PC-9 (cell line): ENCODE measurements at regions not wholly inside any gene's neighbourhood (a gene's known extent, or its start where the extent isn't known, plus 50 kb on each side); places are given as distances from the start of the nearest gene placed in this dataset.

Experiments
- BruUV-seq: library from RNA; stranded (reverse); fragments of 400-500 nt; replicated peaks from 2 replicates; lab custom pipeline; 2021; lab: Mats Ljungman, UMichigan
- CTCF ChIA-PET: fragments of 300-600 bp; sonication (Branson Sonifier 250); formaldehyde crosslinking; loops from one replicate; lab custom pipeline; 2022; ENCODE audit warnings: antibody characterized with exemption; lab: Charles Lee
- POLR2A ChIA-PET: fragments of 300-600 bp; sonication (Branson Sonifier 250); formaldehyde crosslinking; loops from one replicate; lab custom pipeline; 2022; ENCODE audit warnings: antibody characterized with exemption; ENCODE audit not compliant: unreplicated experiment; lab: Charles Lee
- DNase-seq, 2 experiments: peaks; one replicate each; pipeline versions ENCODE4 v3.0.0 to v3.0.0-alpha.2; 2015 to 2022; ENCODE audit warnings: mixed read lengths in 1 of 2
- H2AFZ ChIP-seq: fragments of 200-600 bp; sonication (generic); 2 replicates; pipeline ENCODE4 v1.8.1; 2017; ENCODE audit warnings: antibody characterized with exemption
- H3F3A ChIP-seq: fragments of 200-600 bp; sonication (generic); 2 replicates; pipeline ENCODE4 v1.8.1; 2017; ENCODE audit warnings: antibody characterized with exemption, mild to moderate bottlenecking, low read depth; ENCODE audit not compliant: insufficient read depth
- H3K27ac ChIP-seq: fragments of 200-600 bp; sonication (generic); 2 replicates; pipeline ENCODE4 v1.6.1; 2016; ENCODE audit warnings: mixed run types
- H3K27me3 ChIP-seq: fragments of 200-600 bp; sonication (generic); 2 replicates; pipeline ENCODE4 v1.6.1; 2016; ENCODE audit warnings: low read depth, mixed run types; ENCODE audit not compliant: insufficient read depth
- H3K36me3 ChIP-seq: fragments of 200-600 bp; sonication (generic); 2 replicates; pipeline ENCODE4 v1.6.1; 2016; ENCODE audit warnings: low read depth, mixed run types
- H3K4me1 ChIP-seq: fragments of 200-600 bp; sonication (generic); replicated peaks from 2 replicates; pipeline ENCODE4 v1.6.1; 2016; ENCODE audit warnings: mixed run types; ENCODE audit not compliant: insufficient read depth
- H3K4me2 ChIP-seq: fragments of 200-600 bp; sonication (generic); 2 replicates; pipeline ENCODE4 v1.6.1; 2017; ENCODE audit warnings: mixed run types
- H3K4me3 ChIP-seq: fragments of 200-600 bp; sonication (generic); 2 replicates; pipeline ENCODE4 v1.6.1; 2016; ENCODE audit warnings: mixed run types
- H3K79me2 ChIP-seq: fragments of 200-600 bp; sonication (generic); 2 replicates; pipeline ENCODE4 v1.6.1; 2017; ENCODE audit warnings: low read depth, mixed run types
- H3K9me2 ChIP-seq: fragments of 200-600 bp; sonication (generic); 2 replicates; pipeline ENCODE4 v1.8.1; 2017; ENCODE audit warnings: mild to moderate bottlenecking; ENCODE audit not compliant: insufficient read depth
- H3K9me3 ChIP-seq: fragments of 200-600 bp; sonication (generic); 2 replicates; pipeline ENCODE4 v1.8.1; 2016; ENCODE audit warnings: low read depth; ENCODE audit not compliant: insufficient read depth
- H4K20me1 ChIP-seq: fragments of 200-600 bp; sonication (generic); 2 replicates; pipeline ENCODE4 v1.8.1; 2017; ENCODE audit not compliant: insufficient read depth
- CTCF ChIP-seq: fragments of 200-600 bp; sonication (generic); conservative IDR thresholded peaks from 2 replicates; pipeline ENCODE4 v1.6.1; 2017; ENCODE audit warnings: mixed run types, antibody characterized with exemption, mild to moderate bottlenecking, moderate library complexity
- EZH2 ChIP-seq: fragments of 200-600 bp; sonication (generic); IDR thresholded peaks from 2 replicates; pipeline ENCODE4 v1.8.0; 2017; ENCODE audit warnings: antibody characterized with exemption, low read depth
- intact Hi-C: fragments of 100-400 bp; cut with micrococcal nuclease; formaldehyde crosslinking; loops from one replicate; pipeline ENCODE4 v1.10.0; 2022; ENCODE audit not compliant: unreplicated experiment

GRCh38 chr4:174041555-174042105, 241.8 kb downstream of the FBXO8 start:
- Histone ChIP-seq H4K20me1 (no peaks in the 10 kb centered on the region), H2AFZ (no peak overlapping the region), H3K79me2 (no peaks in the 10 kb centered on the region), H3K4me3 (no peak overlapping the region), H3K4me1 (no peaks in the 10 kb centered on the region), H3K4me2 (no peak overlapping the region), H3K9me3 (no peaks in the 10 kb centered on the region), H3K27me3 (no peaks in the 10 kb centered on the region), H3K27ac (no peak overlapping the region), H3K36me3 (no peaks in the 10 kb centered on the region), H3K9me2 (no peaks in the 10 kb centered on the region), H3F3A (no peaks in the 10 kb centered on the region)
- intact Hi-C loops: no loop called here
- CTCF ChIA-PET: no interaction called here
- POLR2A ChIA-PET: no interaction called here
- no TSS peak for BruUV-seq
- no peak for DNase-seq
- TF ChIP-seq EZH2 (no peak), CTCF (no peak)

- H3K4me2 ChIP-seq: no peak overlapping the region
- CTCF ChIA-PET: no interaction called here
- no peak overlapping the region for H2AFZ ChIP-seq
- H3K36me3 ChIP-seq: no peaks in the 10 kb centered on the region
- H3K27ac ChIP-seq: no peak overlapping the region
- no TSS peak for BruUV-seq
- no peaks in the 10 kb centered on the region for H3F3A ChIP-seq
- H3K79me2 ChIP-seq: no peaks in the 10 kb centered on the region
- no peaks in the 10 kb centered on the region for H3K27me3 ChIP-seq
- no peak overlapping the region for H3K4me3 ChIP-seq
- H3K9me2 ChIP-seq: no peaks in the 10 kb centered on the region
- no peak for TF ChIP-seq CTCF
- TF ChIP-seq EZH2: no peak
- no peaks in the 10 kb centered on the region for H3K4me1 ChIP-seq
- DNase-seq: no peak
- no peaks in the 10 kb centered on the region for H4K20me1 ChIP-seq
- intact Hi-C loops: no loop called here
- POLR2A ChIA-PET: interaction anchor here (0.8 kb wide), 1 partner anchor 259 kb away, joined by 3 read pairs; no protein-coding TSS in a partner anchor
- no peaks in the 10 kb centered on the region for H3K9me3 ChIP-seq
Observed at GRCh38 chr4:174040287-174040686, 243.2 kb downstream of the FBXO8 start.

- Histone ChIP-seq H3K4me3 (no peak overlapping the region), H3K9me3 (no peaks in the 10 kb centered on the region), H3K9me2 (no peaks in the 10 kb centered on the region), H3K36me3 (no peaks in the 10 kb centered on the region), H3F3A (no peaks in the 10 kb centered on the region), H4K20me1 (no peaks in the 10 kb centered on the region), H3K4me1 (no peaks in the 10 kb centered on the region), H3K4me2 (no peak overlapping the region), H2AFZ (no peak overlapping the region), H3K79me2 (no peaks in the 10 kb centered on the region), H3K27me3 (no peaks in the 10 kb centered on the region), H3K27ac (no peak overlapping the region)
- intact Hi-C loops: no loop called here
- TF ChIP-seq CTCF (no peak), EZH2 (no peak)
- BruUV-seq: no TSS peak
- no peak for DNase-seq
- ChIA-PET CTCF (no interaction called here), POLR2A (no interaction called here)
Observed at GRCh38 chr4:174038481-174038880, 245.0 kb downstream of the FBXO8 start.
